Pancreas (tissue), 10 donors: ENCODE measurements at regions not wholly inside any gene's neighbourhood (a gene's known extent, or its start where the extent isn't known, plus 50 kb on each side); places are given as distances from the start of the nearest gene placed in this dataset.
"Not testable (repeated sequence)": the region's sequence is repeated elsewhere in the genome, so short reads cannot be mapped to it uniquely, and the experiment has no call there.

Experiments
- ATAC-seq, 4 donors: fragments of 200-7000 bp; cut with Tn5 transposase; one replicate each; pipeline versions ENCODE4 v1.8.0 to v1.9.1; 2020; ENCODE audit warnings: mild to moderate bottlenecking in 4 of 4, moderate library complexity in 4 of 4
- DNase-seq, 6 donors: peaks; one replicate each; pipeline ENCODE4 v3.0.0-alpha.2; 2020
- FAIRE-seq: peaks from 2 replicates; lab custom pipeline; 2012; peaks lifted over from hg19 to GRCh38; lab: Jason Lieb, UNC
- H3K27ac ChIP-seq, 4 donors: fragments of 200-600 bp; sonication (generic); 1 replicate in 3 of 4; 2 replicates in 1 of 4; pipeline versions ENCODE4 v1.5.0 to v1.8.0; 2020
- H3K27me3 ChIP-seq, 4 donors: fragments of 200-600 bp; one replicate each; pipeline ENCODE4 v1.8.0; 2021
- H3K36me3 ChIP-seq, 3 donors: fragments of 200-600 bp; sonication (generic) in 1 of 3; one replicate each; pipeline versions ENCODE4 v1.5.0 to v1.8.0; 2020 to 2021
- H3K4me1 ChIP-seq, 3 donors: fragments of 200-600 bp; one replicate each; pipeline ENCODE4 v1.8.0; 2021
- H3K4me3 ChIP-seq, 4 donors: fragments of 200-600 bp; sonication (generic) in 2 of 4; one replicate each; pipeline versions ENCODE4 v1.5.0 to v1.8.0; 2020 to 2021
- H3K9me3 ChIP-seq, 4 donors: fragments of 200-600 bp; one replicate each; pipeline ENCODE4 v1.8.0; 2021
- WGBS, 2 donors: extraction: QIAGEN DNeasy Blood & Tissue Kit; methylation state at CpG; one replicate each; pipeline ENCODE4 v1.1.7; 2013; 5-methylcytosine and 5-hydroxymethylcytosine counted together
- intact Hi-C, 3 donors: fragments of 100-400 bp; cut with DNase I; formaldehyde crosslinking; loops; one replicate each; pipeline versions ENCODE4 v1.11.1 to v1.14.2; 2022
- TF ChIP-seq, protein P1 (sequence below), 4 donors: fragments of 200-600 bp; sonication (generic) in 3 of 4; IDR thresholded peaks; one replicate each; pipeline versions ENCODE4 v1.5.0 to v1.8.0; 2021; ENCODE audit warnings: antibody characterized with exemption in 4 of 4
- donor health status: healthy with polysubstance abuse.
- donor health status: DM: no; HTN: no; CAD: no; lungs with moderate emphysema.
- donor health status: DM: no; HTN: no; CAD: no.
- donor health status: control.
- donor health status: control.
- donor health status: Bipolar disorder and iron deficiency.
- donor health status: DM: yes; HTN: yes; CAD: no.
- donor health status: DM: no; HTN: no; CAD: no.
- donor health status: DM: no; HTN: no; CAD: no.
- donor health status: DM: yes; HTN: yes; CAD: no.

DNA sequence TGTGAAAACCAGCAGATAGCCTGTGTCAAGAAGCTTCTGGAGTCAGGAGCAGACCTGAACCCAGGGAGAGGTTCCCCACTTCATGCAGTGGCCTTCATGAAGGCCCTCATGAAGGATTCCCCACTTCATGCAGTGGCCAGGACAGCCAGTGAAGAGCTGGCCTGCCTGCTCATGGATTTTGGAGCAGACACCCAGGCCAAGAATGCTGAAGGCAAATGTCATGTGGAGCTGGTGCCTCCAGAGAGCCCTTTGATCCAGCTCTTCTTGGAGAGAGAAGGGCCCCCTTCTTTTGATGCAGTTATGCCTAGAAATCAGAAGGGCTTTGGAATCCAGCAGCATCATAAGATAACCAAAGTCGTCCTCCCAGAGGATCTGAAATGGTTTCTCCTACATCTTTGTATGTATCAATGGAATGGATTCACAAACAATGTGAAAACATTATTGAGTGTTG, 103.9 kb upstream of the CHD2 start:
- Histone ChIP-seq H3K9me3 (no peaks in the 10 kb centered on the region), H3K4me1 (no peaks in the 10 kb centered on the region), H3K36me3 (no peaks in the 10 kb centered on the region), H3K4me3 (no peak overlapping the region), H3K27me3 (no peaks in the 10 kb centered on the region), H3K27ac (no peak overlapping the region)
- TF ChIP-seq, protein P1, sequence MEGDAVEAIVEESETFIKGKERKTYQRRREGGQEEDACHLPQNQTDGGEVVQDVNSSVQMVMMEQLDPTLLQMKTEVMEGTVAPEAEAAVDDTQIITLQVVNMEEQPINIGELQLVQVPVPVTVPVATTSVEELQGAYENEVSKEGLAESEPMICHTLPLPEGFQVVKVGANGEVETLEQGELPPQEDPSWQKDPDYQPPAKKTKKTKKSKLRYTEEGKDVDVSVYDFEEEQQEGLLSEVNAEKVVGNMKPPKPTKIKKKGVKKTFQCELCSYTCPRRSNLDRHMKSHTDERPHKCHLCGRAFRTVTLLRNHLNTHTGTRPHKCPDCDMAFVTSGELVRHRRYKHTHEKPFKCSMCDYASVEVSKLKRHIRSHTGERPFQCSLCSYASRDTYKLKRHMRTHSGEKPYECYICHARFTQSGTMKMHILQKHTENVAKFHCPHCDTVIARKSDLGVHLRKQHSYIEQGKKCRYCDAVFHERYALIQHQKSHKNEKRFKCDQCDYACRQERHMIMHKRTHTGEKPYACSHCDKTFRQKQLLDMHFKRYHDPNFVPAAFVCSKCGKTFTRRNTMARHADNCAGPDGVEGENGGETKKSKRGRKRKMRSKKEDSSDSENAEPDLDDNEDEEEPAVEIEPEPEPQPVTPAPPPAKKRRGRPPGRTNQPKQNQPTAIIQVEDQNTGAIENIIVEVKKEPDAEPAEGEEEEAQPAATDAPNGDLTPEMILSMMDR (IDR thresholded peaks at IDR 0.05), result no peak
- FAIRE-seq (no peak), ATAC-seq (no peak), DNase-seq (no peak)
- intact Hi-C loops, result loop anchor here in 1 of 3 donors (10.0 kb wide), 1 partner anchor 219 kb away; no protein-coding TSS in a partner anchor
- WGBS, 2 donors, result 75 to 82% methylated on average over 1 of the region's 1 CpG

DNA sequence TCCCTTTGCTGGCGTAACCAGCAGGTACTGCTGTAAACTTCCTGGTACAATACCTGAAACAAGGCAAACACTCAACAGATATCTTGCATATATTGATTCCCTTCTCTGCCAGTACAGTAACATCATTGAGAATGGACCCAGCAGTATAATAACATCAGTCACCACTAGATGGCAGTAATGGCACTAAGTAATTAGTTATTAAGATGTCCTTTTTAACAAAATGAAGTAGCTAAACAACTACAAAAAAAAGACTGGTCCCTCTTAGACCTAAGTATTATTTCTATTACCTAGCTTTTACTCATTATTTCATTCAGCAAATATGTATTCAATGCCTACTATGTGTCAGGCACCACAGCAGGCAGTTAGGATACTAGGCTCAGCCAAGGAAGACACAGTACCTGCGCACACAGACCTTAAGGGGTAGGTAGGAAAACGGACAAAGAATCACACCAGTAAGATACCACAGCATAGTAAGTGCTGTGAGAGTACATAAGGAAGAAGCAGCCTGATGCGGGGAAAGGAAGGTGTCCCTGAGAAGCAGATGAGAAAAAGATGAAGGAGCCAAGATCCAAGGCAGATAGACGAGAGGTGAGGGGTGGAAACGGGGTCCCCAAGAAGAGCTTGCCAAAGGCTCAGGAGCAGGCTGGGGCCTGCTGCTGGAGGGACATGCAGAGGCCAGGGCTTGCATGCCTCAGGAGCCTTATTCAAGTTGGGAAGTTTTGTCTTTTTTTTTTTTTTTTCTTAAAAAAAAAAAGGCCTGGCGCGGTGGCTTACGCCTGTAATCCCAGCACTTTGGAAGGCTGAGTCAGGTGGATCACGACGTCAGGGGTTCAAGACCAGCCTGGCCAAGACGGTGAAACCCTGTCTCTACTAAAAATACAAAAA, 102.7 kb upstream of the CHD2 start:
- DNase-seq (peak in 3 of 6 donors; percentile 8 to 57 (median 49)), ATAC-seq (peak; percentile 81 to 91 (median 90)), FAIRE-seq (peak; percentile 65)
- H3K4me1 ChIP-seq, result no peaks in the 10 kb centered on the region
- no peaks in the 10 kb centered on the region for H3K9me3 ChIP-seq
- H3K27ac ChIP-seq, result peak overlapping the region in 2 of 4 donors; percentile 41 to 46
- H3K4me3 ChIP-seq, result no peak overlapping the region
- WGBS, 2 donors, result 62 to 64% methylated on average over 12 of the region's 12 CpGs
- no peaks in the 10 kb centered on the region for H3K27me3 ChIP-seq
- intact Hi-C loops, result loop anchor here in 1 of 3 donors (10.0 kb wide), 1 partner anchor 217 kb away; no protein-coding TSS in a partner anchor
- TF ChIP-seq, protein P1 (IDR thresholded peaks at IDR 0.05), result peak; percentile 74 to 80 (median 76)
- H3K36me3 ChIP-seq, result no peaks in the 10 kb centered on the region

DNA sequence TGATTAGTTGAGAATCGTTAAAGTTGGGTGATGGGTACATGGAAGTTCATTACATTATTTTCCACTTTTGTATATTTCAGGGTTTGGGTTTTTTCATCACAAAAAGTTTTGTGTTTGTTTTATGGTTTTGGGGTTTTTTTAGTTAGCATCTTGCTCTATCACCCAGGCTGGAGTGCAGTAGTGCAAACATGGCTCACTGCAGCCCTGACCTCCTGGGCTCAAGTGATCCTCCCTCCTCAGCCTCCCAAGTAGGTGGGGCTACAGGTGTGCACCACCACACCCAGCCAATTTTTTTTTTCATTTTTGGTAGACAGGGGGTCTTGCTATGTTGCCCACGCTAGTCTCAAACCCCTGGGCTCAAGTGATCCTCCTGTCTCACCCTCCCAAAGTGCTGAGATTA, 100.1 kb upstream of the CHD2 start:
- intact Hi-C loops, result loop anchor here in 1 of 3 donors (10.0 kb wide), 1 partner anchor 115 kb away; no protein-coding TSS in a partner anchor
- no peaks in the 10 kb centered on the region for H3K27me3 ChIP-seq
- H3K27ac ChIP-seq, result no peak overlapping the region
- 93% methylated on average over 2 of the region's 2 CpGs for WGBS, 2 donors
- H3K9me3 ChIP-seq, result no peaks in the 10 kb centered on the region
- peaks cover 0 to 11% (median 0%) of the 10 kb centered on the region in 3 donors for H3K4me1 ChIP-seq
- TF ChIP-seq, protein P1 (IDR thresholded peaks at IDR 0.05), result no peak
- FAIRE-seq, result no peak
- no peak for DNase-seq
- no peak overlapping the region for H3K4me3 ChIP-seq
- ATAC-seq, result no peak
- no peaks in the 10 kb centered on the region for H3K36me3 ChIP-seq

DNA sequence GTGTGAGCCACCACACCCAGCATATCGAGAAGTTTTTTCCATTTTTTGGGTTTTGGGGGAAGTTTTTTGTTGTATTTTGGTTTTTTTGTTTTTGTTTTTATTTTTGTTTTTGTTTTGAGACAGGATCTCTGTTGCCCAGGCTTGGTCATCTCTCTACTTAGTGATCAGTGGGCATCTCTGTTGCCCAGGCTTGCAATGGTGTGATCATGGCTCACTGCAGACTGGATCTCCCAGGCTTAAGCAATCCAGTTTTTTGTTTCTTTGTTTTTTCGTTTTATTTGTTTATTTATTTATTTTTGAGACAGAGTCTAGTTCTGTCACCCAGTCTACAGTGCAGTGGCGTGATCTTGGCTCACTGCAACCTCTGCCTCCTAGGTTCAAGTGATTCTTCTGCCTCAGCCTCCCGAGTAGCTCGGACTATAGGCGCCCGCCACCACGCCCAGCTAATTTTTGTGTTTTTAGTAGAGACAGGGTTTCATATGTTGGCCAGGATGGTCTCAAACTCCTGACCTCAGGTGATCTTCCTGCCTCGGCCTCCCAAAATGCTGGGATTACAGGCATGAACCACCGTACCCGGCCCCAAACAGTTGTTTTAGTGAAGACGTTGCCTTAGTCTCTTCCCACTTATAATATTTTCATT, 99.6 kb upstream of the CHD2 start:
- FAIRE-seq, ATAC-seq: not testable (repeated sequence)

DNA sequence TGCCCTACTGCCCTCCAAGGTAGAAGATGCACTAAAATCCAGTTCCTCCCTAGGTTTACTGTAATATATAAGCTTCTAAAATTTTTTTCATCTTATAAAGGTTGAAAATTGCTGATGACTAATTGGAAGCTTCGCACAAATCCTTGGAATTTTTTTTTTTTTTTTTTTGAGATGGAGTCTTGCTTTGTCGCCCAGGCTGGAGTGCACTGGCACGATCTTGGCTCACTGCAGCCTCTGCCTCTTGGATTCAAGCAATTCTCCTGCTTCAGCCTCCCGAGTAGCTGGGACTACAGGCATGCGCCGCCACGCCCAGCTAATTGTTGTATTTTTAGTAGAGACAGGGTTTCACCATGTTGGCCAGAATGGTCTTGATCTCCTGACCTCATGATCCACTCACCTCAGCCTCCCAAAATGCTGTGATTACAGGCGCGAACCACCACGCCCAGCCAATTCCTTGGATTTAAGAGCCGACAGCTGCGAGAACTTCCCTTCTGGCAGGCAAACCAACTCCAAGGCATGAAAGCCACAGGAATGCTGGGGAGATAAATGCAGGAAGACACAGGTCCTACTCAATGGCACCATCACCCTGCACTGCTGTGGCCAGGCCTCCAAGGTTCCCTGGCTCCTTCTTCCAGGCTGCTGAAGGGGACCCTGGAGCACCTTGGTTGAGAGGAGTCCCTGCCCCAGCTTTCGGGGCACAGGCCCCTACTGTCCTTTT, 98.9 kb upstream of the CHD2 start:
- Histone ChIP-seq H3K27ac (peak overlapping the region in 1 of 4 donors; percentile 51), H3K4me1 (peaks cover 0 to 11% (median 0%) of the 10 kb centered on the region in 3 donors)
- not testable (repeated sequence) for FAIRE-seq, DNase-seq, H3K27me3 ChIP-seq, H3K9me3 ChIP-seq, H3K36me3 ChIP-seq, H3K4me3 ChIP-seq, ATAC-seq
- intact Hi-C loops, result loop anchor here in 1 of 3 donors (10.0 kb wide), 1 partner anchor 114 kb away; no protein-coding TSS in a partner anchor
- 93 to 98% methylated on average over 13 of the region's 13 CpGs for WGBS, 2 donors

More for the DNA sequence above, 99.6 kb upstream of the CHD2 start:
- intact Hi-C loops, result loop anchor here in 1 of 3 donors (10.0 kb wide), 1 partner anchor 114 kb away; no protein-coding TSS in a partner anchor
- DNase-seq, H3K9me3 ChIP-seq, H3K27me3 ChIP-seq, H3K4me3 ChIP-seq, H3K36me3 ChIP-seq, H3K27ac ChIP-seq: not testable (repeated sequence)
- peaks cover 0 to 11% (median 0%) of the 10 kb centered on the region in 3 donors for H3K4me1 ChIP-seq
- 95% methylated on average over 12 of the region's 12 CpGs for WGBS, 2 donors
